Fibroblast of pulmonary artery (primary cell): ENCODE measurements at regions not wholly inside any gene's neighbourhood (a gene's known extent, or its start where the extent isn't known, plus 50 kb on each side); places are given as distances from the start of the nearest gene placed in this dataset.

Experiments used
- DNase-seq: peaks from one replicate; pipeline ENCODE4 v3.0.0-alpha.2; 2010; ENCODE audit warnings: low read depth
- H3K4me3 ChIP-seq: replicated peaks from 2 replicates; pipeline ENCODE4 v1.5.1; 2011; ENCODE audit warnings: low read depth, mild to moderate bottlenecking, control low read depth, low read length, moderate library complexity
- TF ChIP-seq, protein P1 (sequence below): IDR thresholded peaks from 2 replicates; pipeline ENCODE4 v1.5.1; 2011; ENCODE audit warnings: mild to moderate bottlenecking, control low read depth, low read length, inconsistent platforms; ENCODE audit errors: missing control alignments

DNA sequence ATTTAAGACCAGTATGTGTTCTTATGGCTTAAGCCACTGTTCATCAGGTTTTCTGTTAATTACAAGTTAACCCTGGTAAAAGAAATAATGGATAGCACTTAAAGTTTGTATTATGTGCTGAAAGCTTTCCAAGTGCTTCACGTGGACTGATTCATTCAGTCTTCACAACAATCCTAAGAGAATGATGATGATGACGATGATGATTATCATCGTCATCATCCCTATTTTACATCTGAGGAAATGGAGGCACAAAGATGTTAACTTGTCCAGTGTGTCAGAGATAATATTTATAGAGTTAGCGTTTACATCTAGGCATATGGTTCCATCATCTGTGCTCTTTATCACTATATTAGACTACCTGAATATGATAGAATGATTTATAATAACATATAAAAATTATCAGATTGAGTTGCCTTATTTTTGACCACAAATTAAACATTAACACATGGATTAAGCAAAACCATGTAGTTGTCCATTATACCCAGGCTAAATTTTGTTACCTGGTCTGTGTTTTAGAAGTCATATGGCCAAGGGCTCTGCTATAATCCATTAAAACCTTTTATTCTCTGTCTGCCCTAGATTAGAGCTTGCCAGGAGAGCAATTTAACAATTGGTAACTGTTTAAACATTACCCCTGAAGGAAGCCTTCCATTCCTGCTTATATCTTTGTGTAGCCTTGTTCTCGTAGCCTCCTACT, 102.3 kb upstream of the MAP3K1 start:
- no peak for DNase-seq
- H3K4me3 ChIP-seq: no peak overlapping the region
- TF ChIP-seq, protein P1, sequence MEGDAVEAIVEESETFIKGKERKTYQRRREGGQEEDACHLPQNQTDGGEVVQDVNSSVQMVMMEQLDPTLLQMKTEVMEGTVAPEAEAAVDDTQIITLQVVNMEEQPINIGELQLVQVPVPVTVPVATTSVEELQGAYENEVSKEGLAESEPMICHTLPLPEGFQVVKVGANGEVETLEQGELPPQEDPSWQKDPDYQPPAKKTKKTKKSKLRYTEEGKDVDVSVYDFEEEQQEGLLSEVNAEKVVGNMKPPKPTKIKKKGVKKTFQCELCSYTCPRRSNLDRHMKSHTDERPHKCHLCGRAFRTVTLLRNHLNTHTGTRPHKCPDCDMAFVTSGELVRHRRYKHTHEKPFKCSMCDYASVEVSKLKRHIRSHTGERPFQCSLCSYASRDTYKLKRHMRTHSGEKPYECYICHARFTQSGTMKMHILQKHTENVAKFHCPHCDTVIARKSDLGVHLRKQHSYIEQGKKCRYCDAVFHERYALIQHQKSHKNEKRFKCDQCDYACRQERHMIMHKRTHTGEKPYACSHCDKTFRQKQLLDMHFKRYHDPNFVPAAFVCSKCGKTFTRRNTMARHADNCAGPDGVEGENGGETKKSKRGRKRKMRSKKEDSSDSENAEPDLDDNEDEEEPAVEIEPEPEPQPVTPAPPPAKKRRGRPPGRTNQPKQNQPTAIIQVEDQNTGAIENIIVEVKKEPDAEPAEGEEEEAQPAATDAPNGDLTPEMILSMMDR: no peak

DNA sequence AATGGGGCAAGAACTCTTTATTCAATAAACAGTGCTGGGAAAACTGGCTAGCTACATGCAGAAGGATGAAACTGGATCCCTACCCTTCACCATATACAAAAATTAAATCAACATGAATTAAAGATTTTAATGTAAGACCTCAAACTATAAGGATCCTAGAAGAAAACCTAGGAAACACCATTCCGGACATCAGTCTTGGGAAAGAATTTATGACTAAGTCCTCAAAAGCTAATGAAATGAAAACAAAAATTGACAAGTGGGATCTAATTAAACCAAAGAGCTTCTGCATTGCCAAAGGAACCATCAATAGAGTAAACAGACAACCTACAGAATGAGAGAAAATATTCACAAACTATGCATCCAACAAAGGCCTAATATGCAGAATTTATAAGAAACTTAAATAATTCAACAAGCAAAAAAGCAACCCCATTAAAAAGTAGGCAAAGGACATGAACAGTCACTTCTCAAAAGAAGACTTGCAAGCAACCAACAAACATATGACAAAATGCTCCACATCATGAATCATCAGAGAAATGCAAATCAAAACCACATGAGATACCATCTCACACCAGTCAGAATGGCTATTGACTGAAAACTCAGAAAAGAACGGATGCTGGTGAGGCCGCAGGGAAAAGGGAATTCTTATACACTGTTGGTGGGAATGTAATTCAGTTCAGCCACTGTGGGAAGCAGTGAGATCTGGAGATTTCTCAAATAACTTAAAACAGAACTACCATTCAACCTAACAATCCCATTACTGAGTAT, 104.3 kb upstream of the MAP3K1 start:
- DNase-seq: no peak
- no peak overlapping the region for H3K4me3 ChIP-seq

DNA sequence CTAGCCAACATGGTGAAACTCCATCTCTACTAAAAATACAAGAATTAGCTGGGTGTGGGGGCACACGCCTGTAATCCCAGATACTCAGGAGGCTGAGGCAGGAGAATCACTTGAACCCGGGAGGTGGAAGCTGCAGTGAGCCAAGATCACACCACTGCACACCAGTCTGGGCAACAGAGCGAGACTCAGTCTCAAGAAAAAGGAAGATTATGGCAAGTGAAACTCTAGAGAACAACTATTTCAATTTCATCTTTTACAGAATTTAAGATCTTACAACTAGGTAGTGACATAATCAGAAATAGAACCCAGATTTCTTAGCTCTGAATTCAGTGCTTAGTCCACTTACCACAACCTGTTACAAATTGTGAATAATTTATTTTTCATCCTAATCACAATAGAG, 108.8 kb upstream of the MAP3K1 start:
- DNase-seq: no peak
- TF ChIP-seq, protein P1: no peak
- H3K4me3 ChIP-seq: no peak overlapping the region

More for the DNA sequence above, 104.3 kb upstream of the MAP3K1 start:
- TF ChIP-seq, protein P1: no peak

DNA sequence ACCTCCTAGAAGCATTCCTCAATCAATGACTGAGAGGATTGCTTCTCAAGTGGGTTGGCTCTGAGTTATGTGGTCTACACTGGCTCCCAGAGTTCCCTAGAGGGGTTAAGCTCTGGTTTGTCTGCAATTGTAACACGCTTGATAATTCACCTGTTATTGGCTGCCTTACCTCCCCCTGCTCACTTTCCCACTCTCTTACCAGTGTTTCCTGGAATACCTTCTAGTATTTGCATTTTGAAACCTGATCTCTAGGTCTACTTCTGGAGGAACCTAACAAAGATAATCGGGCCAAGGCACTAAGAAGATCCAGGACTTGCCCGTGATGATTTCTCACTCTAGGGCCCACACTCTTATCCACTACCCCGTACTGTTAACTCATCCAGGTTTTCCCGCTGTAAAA, 110.1 kb upstream of the MAP3K1 start:
- H3K4me3 ChIP-seq: no peak overlapping the region
- DNase-seq: no peak
- TF ChIP-seq, protein P1: no peak

DNA sequence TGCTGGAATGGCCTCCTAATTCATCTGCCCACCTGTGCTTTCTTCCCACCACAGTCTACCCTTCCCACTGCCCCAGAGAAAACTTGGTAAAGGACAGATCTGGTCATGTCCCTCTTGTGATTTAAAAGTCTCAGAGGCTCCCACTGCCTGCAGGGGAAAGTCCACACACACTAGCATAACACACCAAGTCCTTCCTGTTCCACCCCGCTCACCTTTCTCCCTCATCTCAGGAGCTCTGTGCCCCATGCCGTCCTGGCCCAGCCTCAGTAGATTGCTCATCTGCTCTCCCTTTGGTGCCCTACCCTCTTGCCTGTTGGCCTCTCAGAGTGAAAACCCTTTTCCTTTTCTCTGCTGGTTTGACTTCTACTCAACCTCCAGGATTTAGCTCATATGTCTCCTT, 111.4 kb upstream of the MAP3K1 start:
- H3K4me3 ChIP-seq: no peak overlapping the region
- no peak for DNase-seq
- TF ChIP-seq, protein P1: no peak

DNA sequence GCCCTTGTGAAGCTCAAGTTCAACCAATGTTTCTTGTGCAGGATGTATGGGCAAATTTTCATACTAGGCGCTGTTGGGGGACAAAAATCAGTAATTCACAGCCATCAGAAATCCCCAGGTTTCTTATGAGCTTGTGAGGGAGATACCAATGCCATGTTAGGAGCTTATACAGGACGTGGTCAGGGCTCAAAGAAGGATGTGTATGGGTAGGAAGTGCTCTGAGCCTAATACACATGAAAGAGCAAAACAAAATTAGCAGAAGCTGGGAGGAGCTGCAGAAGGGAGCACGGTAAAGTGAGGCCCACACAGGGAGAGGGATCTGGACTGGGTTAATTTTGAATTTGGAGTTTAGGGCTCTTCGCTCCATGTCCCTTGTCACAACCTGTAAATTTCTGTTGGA, 114.6 kb upstream of the MAP3K1 start:
- H3K4me3 ChIP-seq: no peak overlapping the region
- TF ChIP-seq, protein P1: no peak
- DNase-seq: no peak
